Keratinocyte (primary cell): ENCODE measurements at regions not wholly inside any gene's neighbourhood (a gene's known extent, or its start where the extent isn't known, plus 50 kb on each side); places are given as distances from the start of the nearest gene placed in this dataset.

Source experiments
- EZH2 ChIP-seq: IDR thresholded peaks from one replicate; pipeline ENCODE4 v1.6.1; 2012; ENCODE audit warnings: inconsistent platforms, mild to moderate bottlenecking, low read length, moderate library complexity
- TF ChIP-seq, protein P1 (sequence below), 3 experiments: IDR thresholded peaks in 1 of 3; conservative IDR thresholded peaks in 1 of 3; optimal IDR thresholded peaks in 1 of 3; 2 replicates in 2 of 3; 3 replicates in 1 of 3; pipeline versions ENCODE3 to v1.5.1; 2011; ENCODE audit warnings: low read length in 3 of 3, mild to moderate bottlenecking in 3 of 3, moderate library complexity in 2 of 3, control low read depth in 1 of 3, inconsistent platforms in 1 of 3; ENCODE audit not compliant: insufficient read depth in 2 of 3; ENCODE audit errors: extremely low read depth in 1 of 3

DNA sequence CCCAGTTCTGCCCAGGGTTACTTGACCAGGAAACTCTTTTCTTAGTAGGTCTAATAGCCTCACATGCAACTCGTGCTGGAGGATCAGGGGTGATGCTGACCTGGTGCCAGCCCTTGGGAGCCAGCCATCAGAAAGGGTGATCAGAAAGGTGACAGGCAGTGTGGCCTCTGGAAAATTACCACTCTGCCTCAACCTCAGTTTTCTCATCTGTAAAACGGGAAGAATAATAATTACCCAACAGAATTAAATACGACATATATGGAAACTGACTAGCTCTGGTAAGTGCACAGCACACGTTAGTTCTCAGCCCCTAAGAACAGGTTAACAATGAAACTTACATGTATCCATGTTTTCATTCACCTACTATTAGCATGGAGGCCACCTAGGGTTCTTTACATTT lies 157.6 kb downstream of the EN1 start:
- TF ChIP-seq, protein P1, sequence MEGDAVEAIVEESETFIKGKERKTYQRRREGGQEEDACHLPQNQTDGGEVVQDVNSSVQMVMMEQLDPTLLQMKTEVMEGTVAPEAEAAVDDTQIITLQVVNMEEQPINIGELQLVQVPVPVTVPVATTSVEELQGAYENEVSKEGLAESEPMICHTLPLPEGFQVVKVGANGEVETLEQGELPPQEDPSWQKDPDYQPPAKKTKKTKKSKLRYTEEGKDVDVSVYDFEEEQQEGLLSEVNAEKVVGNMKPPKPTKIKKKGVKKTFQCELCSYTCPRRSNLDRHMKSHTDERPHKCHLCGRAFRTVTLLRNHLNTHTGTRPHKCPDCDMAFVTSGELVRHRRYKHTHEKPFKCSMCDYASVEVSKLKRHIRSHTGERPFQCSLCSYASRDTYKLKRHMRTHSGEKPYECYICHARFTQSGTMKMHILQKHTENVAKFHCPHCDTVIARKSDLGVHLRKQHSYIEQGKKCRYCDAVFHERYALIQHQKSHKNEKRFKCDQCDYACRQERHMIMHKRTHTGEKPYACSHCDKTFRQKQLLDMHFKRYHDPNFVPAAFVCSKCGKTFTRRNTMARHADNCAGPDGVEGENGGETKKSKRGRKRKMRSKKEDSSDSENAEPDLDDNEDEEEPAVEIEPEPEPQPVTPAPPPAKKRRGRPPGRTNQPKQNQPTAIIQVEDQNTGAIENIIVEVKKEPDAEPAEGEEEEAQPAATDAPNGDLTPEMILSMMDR (optimal IDR thresholded peaks at IDR 0.05 in 1 of 3, IDR thresholded peaks at IDR 0.05 in 1 of 3, conservative IDR thresholded peaks at IDR 0.05 in 1 of 3; ENCODE audit: extremely low read depth in 1 of 3, insufficient read depth in 2 of 3, low read length in 3 of 3): no peak
- no peak for TF ChIP-seq EZH2
